Heart right ventricle (tissue), 16 donors: ENCODE measurements at regions not wholly inside any gene's neighbourhood (a gene's known extent, or its start where the extent isn't known, plus 50 kb on each side); places are given as distances from the start of the nearest gene placed in this dataset.

Experiments
- ATAC-seq, 8 donors: fragments of 200-7000 bp; cut with Tn5 transposase; one replicate each; pipeline ENCODE4 v1.9.1; 2020; ENCODE audit warnings: mild to moderate bottlenecking in 8 of 8, moderate library complexity in 8 of 8, moderate number of reproducible peaks in 1 of 8
- DNase-seq, 2 donors: peaks; one replicate each; pipeline ENCODE4 v3.0.0-alpha.2; 2020
- H3K27ac ChIP-seq, 10 donors: fragments of 200-600 bp; sonication (generic) in 2 of 10; one replicate each; pipeline versions ENCODE4 v1.5.0 to v1.8.0; 2020 to 2022; ENCODE audit warnings: mild to moderate bottlenecking in 3 of 10
- H3K27me3 ChIP-seq, 7 donors: fragments of 200-600 bp; one replicate each; pipeline ENCODE4 v1.8.0; 2021 to 2022; ENCODE audit warnings: mild to moderate bottlenecking in 2 of 7
- H3K36me3 ChIP-seq, 9 donors: fragments of 200-600 bp; sonication (generic) in 1 of 9; one replicate each; pipeline versions ENCODE4 v1.5.0 to v1.8.0; 2020 to 2022; ENCODE audit warnings: mild to moderate bottlenecking in 2 of 9
- H3K4me1 ChIP-seq, 9 donors: fragments of 200-600 bp; sonication (generic) in 1 of 9; one replicate each; pipeline versions ENCODE4 v1.5.0 to v1.8.0; 2020 to 2022; ENCODE audit warnings: mild to moderate bottlenecking in 4 of 9
- H3K4me3 ChIP-seq, 10 donors: fragments of 200-600 bp; sonication (generic) in 2 of 10; one replicate each; pipeline versions ENCODE4 v1.5.0 to v1.8.0; 2020 to 2022; ENCODE audit warnings: mild to moderate bottlenecking in 7 of 10, moderate library complexity in 2 of 10
- H3K9me3 ChIP-seq, 11 donors: fragments of 200-600 bp in 10 of 11; sonication (generic) in 2 of 11; one replicate each; pipeline versions ENCODE4 v1.5.0 to v1.8.0; 2013 to 2022; ENCODE audit warnings: mild to moderate bottlenecking in 2 of 11, control low read depth in 1 of 11, moderate library complexity in 1 of 11
- CTCF ChIP-seq, 9 donors: fragments of 200-600 bp; sonication (generic) in 2 of 9; IDR thresholded peaks; one replicate each; pipeline versions ENCODE4 v1.5.0 to v1.8.0; 2021 to 2022; ENCODE audit warnings: antibody characterized with exemption in 9 of 9, mild to moderate bottlenecking in 5 of 9, moderate library complexity in 1 of 9
- WGBS, 2 donors: extraction: QIAGEN DNeasy Blood & Tissue Kit; methylation state at CpG; one replicate each; pipeline ENCODE4 v1.1.7; 2013; ENCODE audit warnings: inconsistent platforms in 1 of 2; 5-methylcytosine and 5-hydroxymethylcytosine counted together
- intact Hi-C, 10 donors: fragments of 100-400 bp; cut with DNase I; formaldehyde crosslinking; loops; one replicate each; pipeline versions ENCODE4 v1.11.1 to v1.14.2; 2022
- donor health status: Arrhythmogenic right ventricular cardiomyopathy.
- donor health status: ischemic (EF 13 %, LVEDD 7.1; RV severe dilation, severe dysfunction).
- donor health status: healthy with polysubstance abuse.
- donor health status: DM: no; HTN: yes; CAD: no.
- donor health status: DM: no; HTN: no; CAD: no.
- donor health status: ischemic (EF 25% LVEDD 6.9; RV normal size, moderate dysfunction).
- donor health status: ischemic (EF 25% LVEDD 5.7; RV mildly dilated, moderate dysfunction).
- donor health status: healthy.
- donor health status: DM: yes; HTN: yes; CAD: no.
- donor health status: Ischemic cardiomyopathy.
- donor health status: ischemic (EF 35%, LVEDD 5.7; RV mildly dilated, moderate dysfunction).
- donor health status: nonischemic (EF 11% LVEDD 7.7; RV severe dilation, severe dysfunction).
- donor health status: DM: yes; HTN: yes; CAD: no.
- donor health status: PGD.
- donor health status: ischemic (EF 29% LVEDD 5.4; RV normal size, mild dysfunction).
- donor health status: nonischemic (EF 23%, LVEDD 6.1; RV moderate dilation, normal function).

DNA sequence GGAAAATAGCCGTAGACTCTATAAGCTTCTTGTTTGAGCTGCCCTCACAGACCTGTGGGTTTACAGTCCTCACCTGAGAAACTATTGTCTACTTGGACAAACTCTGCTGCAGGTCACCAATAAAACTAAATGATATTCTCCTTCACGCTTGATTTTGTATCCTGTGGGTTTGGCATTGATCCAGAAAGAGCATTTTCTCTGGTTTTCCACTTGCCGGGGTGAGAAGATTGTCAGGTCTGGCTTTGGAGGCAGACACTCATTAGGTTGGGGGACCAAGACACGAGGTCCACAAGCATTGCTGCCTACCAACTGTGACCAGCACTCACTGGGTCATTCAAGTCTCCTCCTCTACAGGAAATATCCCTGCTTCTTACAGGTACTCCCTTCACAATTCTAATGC, 68.5 kb downstream of the CDC14C start:
- Histone ChIP-seq H3K27me3 (no peaks in the 10 kb centered on the region), H3K4me1 (no peaks in the 10 kb centered on the region), H3K27ac (no peak overlapping the region), H3K9me3 (no peaks in the 10 kb centered on the region), H3K4me3 (no peak overlapping the region), H3K36me3 (no peaks in the 10 kb centered on the region)
- 60 to 63% methylated on average over 4 of the region's 4 CpGs for WGBS, 2 donors
- no peak for DNase-seq
- no peak for ATAC-seq
- TF ChIP-seq CTCF (IDR thresholded peaks at IDR 0.05), result no peak
- intact Hi-C loops, result no loop called here

- intact Hi-C loops, result loop anchor here in 3 of 10 donors (5.0 to 10.0 kb wide), 3 partner anchors 793 to 853 kb away; no protein-coding TSS in a partner anchor
- no peaks in the 10 kb centered on the region for H3K27me3 ChIP-seq
- H3K4me1 ChIP-seq, result no peaks in the 10 kb centered on the region
- DNase-seq (no peak), ATAC-seq (peak in 4 of 8 donors; percentile 42 to 79 (median 62))
- no peak overlapping the region for H3K4me3 ChIP-seq
- WGBS, 2 donors, result 3 to 17% methylated on average over 1 of the region's 1 CpG
- peaks cover 0 to 21% (median 0%) of the 10 kb centered on the region in 11 donors for H3K9me3 ChIP-seq
- no peaks in the 10 kb centered on the region for H3K36me3 ChIP-seq
- peak in 8 of 9 donors; percentile 30 to 62 (median 52) for TF ChIP-seq CTCF (IDR thresholded peaks at IDR 0.05)
- H3K27ac ChIP-seq, result no peak overlapping the region
Measured at GRCh38 chr7:49001610-49002033, 77.3 kb downstream of the CDC14C start.

- intact Hi-C loops, result no loop called here
- Histone ChIP-seq H3K4me3 (no peak overlapping the region), H3K27ac (no peak overlapping the region), H3K9me3 (peaks cover 0 to 24% (median 0%) of the 10 kb centered on the region in 11 donors), H3K4me1 (no peaks in the 10 kb centered on the region), H3K36me3 (no peaks in the 10 kb centered on the region), H3K27me3 (no peaks in the 10 kb centered on the region)
- ATAC-seq (no peak), DNase-seq (no peak)
- 60 to 65% methylated on average over 2 of the region's 2 CpGs for WGBS, 2 donors
- TF ChIP-seq CTCF (IDR thresholded peaks at IDR 0.05), result no peak
Measured at GRCh38 chr7:49010717-49011116, 86.4 kb downstream of the CDC14C start.

- DNase-seq, result no peak
- no peak for TF ChIP-seq CTCF (IDR thresholded peaks at IDR 0.05)
- Histone ChIP-seq H3K4me3 (no peak overlapping the region), H3K36me3 (no peaks in the 10 kb centered on the region), H3K27ac (no peak overlapping the region), H3K27me3 (no peaks in the 10 kb centered on the region), H3K4me1 (no peaks in the 10 kb centered on the region), H3K9me3 (peaks cover 0 to 30% (median 0%) of the 10 kb centered on the region in 11 donors)
- intact Hi-C loops, result no loop called here
- 80 to 86% methylated on average over 4 of the region's 4 CpGs for WGBS, 2 donors
- ATAC-seq, result no peak
Measured at GRCh38 chr7:49014870-49015269, 90.5 kb downstream of the CDC14C start.
